Neural progenitor cell (in vitro differentiated cells): ENCODE measurements at regions not wholly inside any gene's neighbourhood (a gene's known extent, or its start where the extent isn't known, plus 50 kb on each side); places are given as distances from the start of the nearest gene placed in this dataset.
"Not testable (repeated sequence)": the region's sequence is repeated elsewhere in the genome, so short reads cannot be mapped to it uniquely, and the experiment has no call there.

Source experiments
- DNase-seq: peaks from one replicate; pipeline ENCODE4 v3.0.0-alpha.2; 2016; ENCODE audit warnings: low spot score
- H2AFZ ChIP-seq: fragments of 200-600 bp; sonication (generic); replicated peaks from 2 replicates; pipeline ENCODE4 v1.6.1; 2016; ENCODE audit warnings: antibody characterized with exemption
- H3F3A ChIP-seq: fragments of 200-600 bp; sonication (generic); 2 replicates; pipeline ENCODE4 v1.6.1; 2016; ENCODE audit warnings: antibody characterized with exemption, low read depth
- H3K27ac ChIP-seq: fragments of 200-600 bp; sonication (generic); 2 replicates; pipeline ENCODE4 v1.5.1; 2016; ENCODE audit warnings: mild to moderate bottlenecking
- H3K27me3 ChIP-seq: fragments of 200-600 bp; sonication (generic); 2 replicates; pipeline ENCODE4 v1.6.1; 2016; ENCODE audit warnings: mild to moderate bottlenecking, moderate library complexity
- H3K36me3 ChIP-seq: fragments of 200-600 bp; sonication (generic); 2 replicates; pipeline ENCODE4 v1.5.1; 2016
- H3K4me1 ChIP-seq: fragments of 200-600 bp; sonication (generic); 2 replicates; pipeline ENCODE4 v1.6.1; 2016; ENCODE audit warnings: mixed run types
- H3K4me2 ChIP-seq: fragments of 200-600 bp; sonication (generic); 2 replicates; pipeline ENCODE4 v1.6.1; 2016
- H3K4me3 ChIP-seq: fragments of 200-600 bp; sonication (generic); 2 replicates; pipeline ENCODE4 v1.5.1; 2016
- H3K79me2 ChIP-seq: fragments of 200-600 bp; sonication (generic); 2 replicates; pipeline ENCODE4 v1.6.1; 2016; ENCODE audit warnings: low read depth
- H3K9ac ChIP-seq: fragments of 200-600 bp; sonication (generic); 2 replicates; pipeline ENCODE4 v1.6.1; 2016
- H3K9me3 ChIP-seq: fragments of 200-600 bp; sonication (generic); 2 replicates; pipeline ENCODE4 v1.5.1; 2016; ENCODE audit warnings: low read depth
- H4K20me1 ChIP-seq: fragments of 200-600 bp; sonication (generic); 2 replicates; pipeline ENCODE4 v1.6.1; 2016; ENCODE audit warnings: low read depth
- H3K27ac Mint-ChIP-seq: 3 replicates; pipeline ENCODE4 v1.8.0; 2021; ENCODE audit warnings: mixed read lengths
- H3K27me3 Mint-ChIP-seq: 2 replicates; pipeline ENCODE4 v1.8.0; 2022; ENCODE audit warnings: low read depth, mild to moderate bottlenecking, inconsistent platforms, moderate library complexity, mixed read lengths; ENCODE audit not compliant: insufficient read depth
- H3K36me3 Mint-ChIP-seq: 3 replicates; pipeline ENCODE4 v1.8.0; 2021; ENCODE audit warnings: mixed read lengths
- H3K4me1 Mint-ChIP-seq: 3 replicates; pipeline ENCODE4 v1.8.0; 2021; ENCODE audit warnings: mixed read lengths
- H3K4me3 Mint-ChIP-seq: 3 replicates; pipeline ENCODE4 v1.8.0; 2021; ENCODE audit warnings: mild to moderate bottlenecking, moderate library complexity, mixed read lengths
- H3K9me3 Mint-ChIP-seq: 3 replicates; pipeline ENCODE4 v1.8.0; 2020; ENCODE audit warnings: mixed read lengths
- EZH2 ChIP-seq: fragments of 200-600 bp; sonication (generic); IDR thresholded peaks from 2 replicates; pipeline ENCODE4 v1.6.1; 2017; ENCODE audit warnings: antibody characterized with exemption, mild to moderate bottlenecking, moderate library complexity
- EZH2phosphoT487 ChIP-seq: fragments of 200-600 bp; sonication (generic); IDR thresholded peaks from 2 replicates; pipeline ENCODE4 v1.6.1; 2017; ENCODE audit warnings: antibody characterized with exemption
- TF ChIP-seq, protein P1 (sequence below): fragments of 200-600 bp; sonication (generic); IDR thresholded peaks from 2 replicates; pipeline ENCODE4 v1.5.1; 2017; ENCODE audit warnings: antibody characterized with exemption, mild to moderate bottlenecking

DNA sequence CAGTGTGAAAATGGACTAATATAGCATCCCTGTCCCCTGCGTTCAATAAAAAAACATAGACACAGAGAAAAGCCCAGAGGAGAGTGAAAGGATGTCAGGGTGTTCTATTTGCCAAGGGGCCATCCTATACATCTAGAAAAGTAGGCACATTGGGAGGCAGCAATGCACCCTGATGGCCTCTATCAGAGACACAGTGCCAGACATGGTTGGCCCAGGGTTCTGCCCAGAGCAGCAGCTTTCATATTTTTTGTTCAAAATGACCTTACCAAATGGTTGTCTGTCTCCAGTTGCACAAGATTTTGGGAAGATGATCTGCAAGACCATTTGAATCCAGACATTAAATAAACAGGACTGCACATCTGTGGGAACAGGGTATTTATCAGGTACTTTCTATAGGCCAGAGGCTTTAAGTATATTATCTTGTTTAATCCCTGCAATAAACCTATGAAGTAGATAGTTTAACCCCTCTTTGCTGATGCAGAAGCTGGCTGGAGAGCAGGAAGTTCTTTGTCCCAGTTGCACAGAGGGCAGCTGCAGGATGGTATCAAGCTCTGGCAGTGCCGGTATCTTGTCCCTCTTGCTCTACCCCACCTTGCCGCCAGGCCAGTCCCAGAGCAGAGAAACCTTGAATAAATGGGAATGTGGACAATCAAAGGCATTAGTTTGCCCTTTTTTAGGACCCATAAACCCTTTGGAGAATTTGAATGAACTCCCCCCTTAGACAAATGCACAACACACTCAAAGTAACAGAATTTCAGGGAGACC lies 171.8 kb upstream of the PWP1 start:
- no peak overlapping the region for H2AFZ ChIP-seq
- Mint-ChIP-seq H3K27ac (no peak overlapping the region), H3K36me3 (no peaks in the 10 kb centered on the region), H3K9me3 (peaks cover 1% of the 10 kb centered on the region), H3K27me3 (peaks cover 6% of the 10 kb centered on the region), H3K4me1 (peaks cover 23% of the 10 kb centered on the region), H3K4me3 (no peak overlapping the region)
- H3K9ac ChIP-seq = no peak overlapping the region
- no peaks in the 10 kb centered on the region for H4K20me1 ChIP-seq
- peaks cover 8% of the 10 kb centered on the region for H3K4me1 ChIP-seq
- H3F3A ChIP-seq = no peaks in the 10 kb centered on the region
- H3K27me3 ChIP-seq = no peaks in the 10 kb centered on the region
- DNase-seq = no peak
- H3K4me3 ChIP-seq = no peak overlapping the region
- TF ChIP-seq, protein P1, sequence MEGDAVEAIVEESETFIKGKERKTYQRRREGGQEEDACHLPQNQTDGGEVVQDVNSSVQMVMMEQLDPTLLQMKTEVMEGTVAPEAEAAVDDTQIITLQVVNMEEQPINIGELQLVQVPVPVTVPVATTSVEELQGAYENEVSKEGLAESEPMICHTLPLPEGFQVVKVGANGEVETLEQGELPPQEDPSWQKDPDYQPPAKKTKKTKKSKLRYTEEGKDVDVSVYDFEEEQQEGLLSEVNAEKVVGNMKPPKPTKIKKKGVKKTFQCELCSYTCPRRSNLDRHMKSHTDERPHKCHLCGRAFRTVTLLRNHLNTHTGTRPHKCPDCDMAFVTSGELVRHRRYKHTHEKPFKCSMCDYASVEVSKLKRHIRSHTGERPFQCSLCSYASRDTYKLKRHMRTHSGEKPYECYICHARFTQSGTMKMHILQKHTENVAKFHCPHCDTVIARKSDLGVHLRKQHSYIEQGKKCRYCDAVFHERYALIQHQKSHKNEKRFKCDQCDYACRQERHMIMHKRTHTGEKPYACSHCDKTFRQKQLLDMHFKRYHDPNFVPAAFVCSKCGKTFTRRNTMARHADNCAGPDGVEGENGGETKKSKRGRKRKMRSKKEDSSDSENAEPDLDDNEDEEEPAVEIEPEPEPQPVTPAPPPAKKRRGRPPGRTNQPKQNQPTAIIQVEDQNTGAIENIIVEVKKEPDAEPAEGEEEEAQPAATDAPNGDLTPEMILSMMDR = no peak
- TF ChIP-seq EZH2phosphoT487 (no peak), EZH2 (no peak)
- no peaks in the 10 kb centered on the region for H3K9me3 ChIP-seq
- no peaks in the 10 kb centered on the region for H3K36me3 ChIP-seq
- H3K4me2 ChIP-seq = no peak overlapping the region
- H3K27ac ChIP-seq = no peak overlapping the region
- no peaks in the 10 kb centered on the region for H3K79me2 ChIP-seq

DNA sequence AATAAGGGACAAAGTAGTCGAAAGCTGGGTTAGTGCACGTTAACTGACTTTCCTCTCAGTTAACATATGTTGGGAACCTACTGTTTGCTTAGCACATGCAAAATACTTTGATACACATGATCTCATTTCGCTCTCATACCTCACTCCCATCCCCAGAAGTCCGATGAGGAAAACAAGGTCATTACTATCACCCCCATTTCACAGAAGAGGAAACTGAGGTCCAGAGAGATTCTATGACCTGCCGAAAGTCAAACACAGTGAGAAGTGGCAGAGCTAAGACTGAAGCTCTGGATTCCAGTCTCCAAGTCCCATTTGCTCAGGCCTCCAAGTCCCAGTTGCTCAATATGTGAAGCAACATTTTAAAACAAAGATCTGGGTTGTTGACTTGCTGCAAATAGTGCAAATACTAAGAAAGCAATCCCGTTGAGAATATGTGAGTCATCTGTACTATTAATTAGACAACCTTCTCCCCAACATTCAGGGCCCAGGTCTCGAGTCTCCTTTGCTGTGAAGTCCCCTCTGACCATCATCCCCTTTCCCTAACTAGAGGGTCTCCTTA lies 170.6 kb upstream of the PWP1 start:
- H3K4me2 ChIP-seq = no peak overlapping the region
- peak overlapping the region; percentile 38 for H3K27ac Mint-ChIP-seq
- H3K4me3 Mint-ChIP-seq = no peak overlapping the region
- no peaks in the 10 kb centered on the region for H3K36me3 ChIP-seq
- no peaks in the 10 kb centered on the region for H3K79me2 ChIP-seq
- H3K9ac ChIP-seq = no peak overlapping the region
- no peaks in the 10 kb centered on the region for H3K4me1 ChIP-seq
- peaks cover 17% of the 10 kb centered on the region for H3K4me1 Mint-ChIP-seq
- no peak overlapping the region for H2AFZ ChIP-seq
- no peaks in the 10 kb centered on the region for H3K27me3 ChIP-seq
- H3K27me3 Mint-ChIP-seq = peaks cover 6% of the 10 kb centered on the region
- no peaks in the 10 kb centered on the region for H3K9me3 ChIP-seq
- H3F3A ChIP-seq = no peaks in the 10 kb centered on the region
- no peak overlapping the region for H3K27ac ChIP-seq
- peaks cover 3% of the 10 kb centered on the region for H3K9me3 Mint-ChIP-seq
- no peak for DNase-seq
- no peak for TF ChIP-seq EZH2
- TF ChIP-seq, protein P1 = no peak
- TF ChIP-seq EZH2phosphoT487 = no peak
- H3K4me3 ChIP-seq = no peak overlapping the region
- H3K36me3 Mint-ChIP-seq = no peaks in the 10 kb centered on the region
- no peaks in the 10 kb centered on the region for H4K20me1 ChIP-seq

DNA sequence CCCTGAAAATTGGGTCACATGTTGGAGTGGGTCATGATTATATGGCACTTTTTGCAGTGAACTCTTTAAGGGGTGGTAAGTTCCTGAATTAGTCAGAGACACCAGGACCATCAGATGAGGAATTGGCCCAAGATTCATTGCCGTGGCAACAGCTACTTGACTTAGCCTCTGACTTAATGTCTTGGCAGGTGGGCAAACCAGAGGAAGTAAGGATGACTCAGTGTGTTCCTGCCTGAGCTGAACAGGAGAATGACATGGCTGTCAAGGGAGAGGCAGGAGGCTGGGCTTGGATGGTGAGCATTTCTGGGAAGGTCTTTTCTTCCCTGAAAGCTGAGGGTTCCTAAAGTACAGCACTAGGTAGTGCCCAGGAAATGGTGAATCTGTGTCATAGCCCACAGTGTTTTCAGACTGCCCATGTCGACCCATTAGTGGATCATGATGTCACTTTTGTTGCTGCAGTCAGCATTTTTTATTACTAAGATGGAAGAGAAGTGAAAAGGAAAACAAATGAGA lies 170.1 kb upstream of the PWP1 start:
- H3K27ac Mint-ChIP-seq = no peak overlapping the region
- no peak for DNase-seq
- no peak overlapping the region for H3K9ac ChIP-seq

DNA sequence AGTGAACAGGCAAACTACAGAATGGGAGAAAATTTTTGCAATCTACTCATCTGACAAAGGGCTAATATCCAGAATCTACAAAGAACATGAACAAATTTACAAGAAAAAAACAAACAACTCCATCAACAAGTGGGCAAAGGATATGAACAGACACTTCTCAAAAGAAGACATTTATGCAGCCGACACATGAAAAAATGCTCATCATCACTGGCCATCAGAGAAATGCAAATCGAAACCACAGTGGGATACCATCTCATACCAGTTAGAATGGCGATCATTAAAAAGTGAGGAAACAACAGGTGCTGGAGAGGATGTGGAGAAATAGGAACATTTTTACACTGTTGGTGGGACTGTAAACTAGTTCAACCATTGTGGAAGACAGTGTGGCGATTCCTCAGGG lies 167.8 kb upstream of the PWP1 start:
- not testable (repeated sequence) for H2AFZ ChIP-seq, H3K27me3 Mint-ChIP-seq, H4K20me1 ChIP-seq, H3F3A ChIP-seq, H3K79me2 ChIP-seq, H3K9ac ChIP-seq, H3K36me3 Mint-ChIP-seq, H3K9me3 Mint-ChIP-seq, H3K4me1 ChIP-seq, H3K9me3 ChIP-seq, H3K4me3 Mint-ChIP-seq, H3K27ac Mint-ChIP-seq, DNase-seq, H3K27me3 ChIP-seq, H3K27ac ChIP-seq, H3K36me3 ChIP-seq, H3K4me3 ChIP-seq, H3K4me2 ChIP-seq
- H3K4me1 Mint-ChIP-seq = peaks cover 17% of the 10 kb centered on the region

More for the DNA sequence above, 170.1 kb upstream of the PWP1 start:
- peaks cover 17% of the 10 kb centered on the region for H3K4me1 Mint-ChIP-seq
- H3K27ac ChIP-seq = no peak overlapping the region
- no peaks in the 10 kb centered on the region for H3K4me1 ChIP-seq
- no peak for TF ChIP-seq EZH2
- H4K20me1 ChIP-seq = no peaks in the 10 kb centered on the region
- H3K9me3 ChIP-seq = no peaks in the 10 kb centered on the region
- no peak overlapping the region for H3K4me3 ChIP-seq
- H3K27me3 ChIP-seq = no peaks in the 10 kb centered on the region
- H3K4me2 ChIP-seq = no peak overlapping the region
- no peaks in the 10 kb centered on the region for H3F3A ChIP-seq
- no peaks in the 10 kb centered on the region for H3K36me3 ChIP-seq
- no peaks in the 10 kb centered on the region for H3K36me3 Mint-ChIP-seq
- H2AFZ ChIP-seq = no peak overlapping the region
- no peak overlapping the region for H3K4me3 Mint-ChIP-seq
- no peaks in the 10 kb centered on the region for H3K79me2 ChIP-seq
- peaks cover 3% of the 10 kb centered on the region for H3K9me3 Mint-ChIP-seq
- H3K27me3 Mint-ChIP-seq = peaks cover 5% of the 10 kb centered on the region
